ENCODE measurements at regions not wholly inside any gene's neighbourhood (a gene's known extent, or its start where the extent isn't known, plus 50 kb on each side); places are given as distances from the start of the nearest gene placed in this dataset.

GRCh38 chr12:42002563-42002962, 142.1 kb downstream of the GXYLT1 start:
- TF ChIP-seq EZH2phosphoT487 (IDR thresholded peaks at IDR 0.05; ENCODE audit: borderline replicate concordance, low read length), result no peak
- TF ChIP-seq CTCF (conservative IDR thresholded peaks at IDR 0.05; ENCODE audit: low read depth, low read length), result no peak
- TF ChIP-seq EZH2 (IDR thresholded peaks at IDR 0.05; ENCODE audit: low read length, unreplicated experiment), result no peak

Data from PC-3 (cell line).